ENCODE measurements at regions not wholly inside any gene's neighbourhood (a gene's known extent, or its start where the extent isn't known, plus 50 kb on each side); places are given as distances from the start of the nearest gene placed in this dataset.
"Not testable (repeated sequence)": the region's sequence is repeated elsewhere in the genome, so short reads cannot be mapped to it uniquely, and the experiment has no call there.

- no peak for DNase-seq (ENCODE audit: low read depth in 1 of 2, low spot score in 1 of 2)
Observed at GRCh38 chr18:9048236-9048635, 54.3 kb upstream of the NDUFV2 start.

GRCh38 chr18:9048808-9049494, 53.5 kb upstream of the NDUFV2 start:
- H3K9me3 ChIP-seq (ENCODE audit: low read depth) = no peaks in the 10 kb centered on the region
- no peaks in the 10 kb centered on the region for H3K27me3 ChIP-seq
- no peak for DNase-seq (ENCODE audit: low read depth in 1 of 2, low spot score in 1 of 2)
- no peak for TF ChIP-seq CTCF (IDR thresholded peaks at IDR 0.05; ENCODE audit: low read depth, low read length)
- H3K36me3 ChIP-seq = no peaks in the 10 kb centered on the region
- H3K4me1 ChIP-seq (ENCODE audit: low read depth) = no peaks in the 10 kb centered on the region
- H3K27ac ChIP-seq = no peak overlapping the region
- no peak overlapping the region for H3K4me3 ChIP-seq

More at GRCh38 chr18:9048236-9048635, 54.3 kb upstream of the NDUFV2 start:
- no peaks in the 10 kb centered on the region for H3K4me1 ChIP-seq (ENCODE audit: low read depth)
- no peak for TF ChIP-seq CTCF (IDR thresholded peaks at IDR 0.05; ENCODE audit: low read depth, low read length)
- H3K27me3 ChIP-seq = no peaks in the 10 kb centered on the region
- H3K9me3 ChIP-seq (ENCODE audit: low read depth) = no peaks in the 10 kb centered on the region
- no peak overlapping the region for H3K27ac ChIP-seq
- H3K36me3 ChIP-seq = no peaks in the 10 kb centered on the region
- H3K4me3 ChIP-seq = no peak overlapping the region

- no peak for TF ChIP-seq CTCF (IDR thresholded peaks at IDR 0.05; ENCODE audit: low read depth, low read length)
Observed at GRCh38 chr18:9049495-9049809, 53.0 kb upstream of the NDUFV2 start.

GRCh38 chr18:9050628-9051284, 51.7 kb upstream of the NDUFV2 start:
- H3K4me3 ChIP-seq; H3K27ac ChIP-seq; H3K36me3 ChIP-seq; H3K27me3 ChIP-seq; H3K4me1 ChIP-seq (ENCODE audit: low read depth); H3K9me3 ChIP-seq (ENCODE audit: low read depth); DNase-seq (ENCODE audit: low read depth in 1 of 2, low spot score in 1 of 2): not testable (repeated sequence)

More at GRCh38 chr18:9049495-9049809, 53.0 kb upstream of the NDUFV2 start:
- Histone ChIP-seq H3K9me3 (ENCODE audit: low read depth) (no peaks in the 10 kb centered on the region), H3K27ac (no peak overlapping the region), H3K36me3 (no peaks in the 10 kb centered on the region), H3K27me3 (no peaks in the 10 kb centered on the region), H3K4me3 (no peak overlapping the region), H3K4me1 (ENCODE audit: low read depth) (no peaks in the 10 kb centered on the region)
- no peak for DNase-seq (ENCODE audit: low read depth in 1 of 2, low spot score in 1 of 2)
